Hepatocyte (in vitro differentiated cells): ENCODE measurements at regions not wholly inside any gene's neighbourhood (a gene's known extent, or its start where the extent isn't known, plus 50 kb on each side); places are given as distances from the start of the nearest gene placed in this dataset.

ENCODE experiments used
- CTCF ChIP-seq: fragments of 200-600 bp; sonication (generic); IDR thresholded peaks from 2 replicates; pipeline ENCODE4 v1.5.1; 2016; ENCODE audit warnings: antibody characterized with exemption, mild to moderate bottlenecking; ENCODE audit not compliant: poor library complexity
- EZH2 ChIP-seq: fragments of 200-600 bp; sonication (generic); IDR thresholded peaks from 2 replicates; pipeline ENCODE4 v1.6.1; 2016; ENCODE audit warnings: antibody characterized with exemption, mild to moderate bottlenecking, borderline replicate concordance
- EZH2phosphoT487 ChIP-seq: fragments of 200-600 bp; sonication (generic); IDR thresholded peaks from one replicate; pipeline ENCODE4 v1.6.1; 2018; ENCODE audit warnings: antibody characterized with exemption, mild to moderate bottlenecking, low read depth, moderate library complexity; ENCODE audit not compliant: unreplicated experiment, severe bottlenecking

GRCh38 chrX:81957318-81957717 lies 755.4 kb downstream of the SH3BGRL start:
- TF ChIP-seq CTCF, result no peak
- no peak for TF ChIP-seq EZH2
- no peak for TF ChIP-seq EZH2phosphoT487
